K562 (cell line): ENCODE measurements at regions not wholly inside any gene's neighbourhood (a gene's known extent, or its start where the extent isn't known, plus 50 kb on each side); places are given as distances from the start of the nearest gene placed in this dataset.

Source experiments
- ATF7 ChIP-seq: fragments of 450-650 bp; IDR thresholded peaks from 2 replicates; pipeline ENCODE4 v1.7.1; 2014; ENCODE audit warnings: mild to moderate bottlenecking, moderate library complexity
- BRF2 ChIP-seq: IDR thresholded peaks from 3 replicates; pipeline ENCODE4 v1.6.1; 2011; ENCODE audit warnings: borderline replicate concordance, mild to moderate bottlenecking; ENCODE audit not compliant: insufficient read length, insufficient read depth
- CAMTA2 ChIP-seq: fragments of 250-450 bp; sonication (Bioruptor Pico); conservative IDR thresholded peaks from 2 replicates; pipeline ENCODE4 v1.5.1; 2022
- CEBPG ChIP-seq, 3 experiments: fragments of 200-800 bp in 1 of 3; sonication (Bioruptor generic) in 1 of 3; sonication (generic) in 1 of 3; formaldehyde crosslinking in 1 of 3; IDR thresholded peaks in 2 of 3; conservative IDR thresholded peaks in 1 of 3; 2 replicates each; pipeline versions ENCODE4 v1.6.1 to v1.8.0; 2016 to 2022; ENCODE audit warnings: missing compliant biosample characterization in 2 of 3, missing genetic modification characterization in 2 of 3, mild to moderate bottlenecking in 1 of 3, missing genetic modification reagents in 1 of 3
- CREBBP ChIP-seq: IDR thresholded peaks from one replicate; pipeline ENCODE4 v1.6.1; 2012; ENCODE audit warnings: low read depth, mild to moderate bottlenecking, control low read depth, inconsistent platforms, low read length
- JUND ChIP-seq, 2 experiments: IDR thresholded peaks; 2 replicates in 1 of 2; 3 replicates in 1 of 2; pipeline ENCODE4 v1.6.1; 2011; ENCODE audit warnings: borderline replicate concordance in 2 of 2, low read depth in 2 of 2, low read length in 2 of 2, improper control_type of control experiment in 1 of 2, missing biosample characterization in 1 of 2, missing genetic modification characterization in 1 of 2, missing genetic modification reagents in 1 of 2
- MAFK ChIP-seq: IDR thresholded peaks from 2 replicates; pipeline ENCODE4 v1.6.1; 2011; ENCODE audit warnings: low read length, improper control_type of control experiment
- MYNN ChIP-seq, 2 experiments: sonication (generic); formaldehyde crosslinking in 1 of 2; IDR thresholded peaks; 2 replicates each; pipeline versions ENCODE4 v1.5.0 to v1.6.1; 2016 to 2020; ENCODE audit warnings: antibody characterized with exemption in 1 of 2, missing genetic modification reagents in 1 of 2
- NR0B1 ChIP-seq: fragments of 450-650 bp; IDR thresholded peaks from one replicate; pipeline ENCODE4 v1.6.1; 2018; ENCODE audit warnings: mild to moderate bottlenecking, moderate library complexity; ENCODE audit not compliant: partially characterized antibody
- TAF7 ChIP-seq: fragments of 450-650 bp; IDR thresholded peaks from 2 replicates; pipeline ENCODE4 v1.6.1; 2016; ENCODE audit warnings: missing genetic modification characterization, missing compliant biosample characterization
- TCF7L2 ChIP-seq: fragments of 150-350 bp; IDR thresholded peaks from 2 replicates; pipeline ENCODE4 v1.6.1; 2016; ENCODE audit warnings: low read depth, mild to moderate bottlenecking, low read length, moderate library complexity
- TRIM24 ChIP-seq, 2 experiments: fragments of 450-650 bp; IDR thresholded peaks; 2 replicates each; pipeline ENCODE4 v1.6.1; 2016
- ZNF175 ChIP-seq: fragments of 200-800 bp; sonication (Bioruptor generic); IDR thresholded peaks from 2 replicates; pipeline ENCODE4 v1.6.1; 2016; ENCODE audit warnings: low read depth, mild to moderate bottlenecking, missing genetic modification characterization, missing compliant biosample characterization
- ZNF280B ChIP-seq: fragments of 250-450 bp; sonication (Bioruptor Pico); IDR thresholded peaks from 2 replicates; pipeline ENCODE4 v1.5.1; 2021; ENCODE audit warnings: mild to moderate bottlenecking
- TF ChIP-seq, protein P1 (sequence below): IDR thresholded peaks from 2 replicates; pipeline ENCODE4 v1.6.1; 2012; ENCODE audit warnings: low read depth, low read length, improper control_type of control experiment, borderline replicate concordance
- TF ChIP-seq, protein P2 (sequence below): sonication (generic); formaldehyde crosslinking; IDR thresholded peaks from 2 replicates; pipeline ENCODE4 v1.8.1; 2023; ENCODE audit warnings: mild to moderate bottlenecking, missing genetic modification reagents, moderate library complexity

DNA sequence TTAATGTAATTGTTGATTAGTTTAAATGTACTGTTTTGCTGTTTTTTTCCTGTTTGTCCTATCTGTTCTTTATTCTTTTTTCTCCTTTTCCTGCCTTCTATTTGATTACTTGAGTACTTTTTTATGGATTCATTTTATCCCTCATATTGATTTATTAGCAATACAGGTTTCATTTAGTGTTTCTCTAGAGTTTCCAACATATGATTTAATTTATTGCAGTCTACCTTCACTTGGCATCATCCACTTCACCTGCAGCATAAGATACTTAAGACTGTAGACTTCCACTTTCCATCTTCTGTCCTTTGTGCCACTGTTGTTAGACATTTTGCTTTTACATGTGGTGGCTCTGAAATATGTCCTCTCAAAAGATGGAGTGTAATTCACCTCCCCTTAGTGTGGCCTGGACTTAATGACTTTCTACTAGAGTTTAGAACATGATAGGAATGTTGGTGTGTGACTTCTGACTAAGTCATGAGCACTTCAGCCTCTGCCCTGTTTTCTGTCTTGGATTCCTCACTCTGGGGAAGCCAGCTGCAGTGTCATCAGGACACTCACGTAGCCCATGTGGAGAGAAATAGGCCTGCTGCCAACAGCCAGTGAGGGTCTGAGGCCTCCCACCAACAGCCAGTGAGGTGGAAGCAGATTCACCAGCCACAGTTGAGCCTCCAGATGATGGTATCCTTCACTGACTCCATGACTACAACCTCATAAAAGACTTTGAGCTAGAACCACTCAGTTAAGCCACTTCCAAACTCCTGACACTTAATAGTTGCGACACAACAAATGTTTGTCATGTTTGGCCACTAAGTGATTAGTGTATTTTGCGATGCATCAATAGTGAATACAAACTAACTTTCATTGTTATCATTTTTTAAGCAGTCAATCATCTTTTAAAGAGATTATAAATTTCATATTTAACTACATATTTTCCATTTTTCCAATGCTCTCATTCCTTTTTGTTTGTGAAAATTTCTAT is 643.5 kb upstream of the DPP6 start (continued):
- TF ChIP-seq ZNF280B (CRISPR knock-in tag) (no peak), JUND (IDR thresholded peaks at IDR 0.05; ENCODE audit: borderline replicate concordance, low read depth, low read length) (peak; percentile 8; the same call in 1 of the 2 replicates), JUND (tag; IDR thresholded peaks at IDR 0.05; ENCODE audit: borderline replicate concordance, low read depth, low read length) (no peak), CAMTA2 (CRISPR knock-in tag) (peak; percentile 56; the same call in 1 of the 2 replicates), TRIM24 (IDR thresholded peaks at IDR 0.05) (no peak), ZNF175 (no peak), TAF7 (tag) (no peak), MAFK (peak; percentile 17; the same call in 1 of the 2 replicates), CEBPG (CRISPR knock-in tag; IDR thresholded peaks at IDR 0.05) (peak; percentile 29; the same call in 1 of the 2 replicates), CEBPG (tag; conservative IDR thresholded peaks at IDR 0.05 in 1 of 2, IDR thresholded peaks at IDR 0.05 in 1 of 2) (peak; percentile 53 to 68; a peak in 3 of 4 replicates), BRF2 (no peak), TCF7L2 (no peak), NR0B1 (no peak), CREBBP (no peak), ATF7 (no peak), MYNN (IDR thresholded peaks at IDR 0.05) (peak; percentile 94), MYNN (CRISPR knock-in tag; IDR thresholded peaks at IDR 0.05) (no peak)
- TF ChIP-seq, protein P1, sequence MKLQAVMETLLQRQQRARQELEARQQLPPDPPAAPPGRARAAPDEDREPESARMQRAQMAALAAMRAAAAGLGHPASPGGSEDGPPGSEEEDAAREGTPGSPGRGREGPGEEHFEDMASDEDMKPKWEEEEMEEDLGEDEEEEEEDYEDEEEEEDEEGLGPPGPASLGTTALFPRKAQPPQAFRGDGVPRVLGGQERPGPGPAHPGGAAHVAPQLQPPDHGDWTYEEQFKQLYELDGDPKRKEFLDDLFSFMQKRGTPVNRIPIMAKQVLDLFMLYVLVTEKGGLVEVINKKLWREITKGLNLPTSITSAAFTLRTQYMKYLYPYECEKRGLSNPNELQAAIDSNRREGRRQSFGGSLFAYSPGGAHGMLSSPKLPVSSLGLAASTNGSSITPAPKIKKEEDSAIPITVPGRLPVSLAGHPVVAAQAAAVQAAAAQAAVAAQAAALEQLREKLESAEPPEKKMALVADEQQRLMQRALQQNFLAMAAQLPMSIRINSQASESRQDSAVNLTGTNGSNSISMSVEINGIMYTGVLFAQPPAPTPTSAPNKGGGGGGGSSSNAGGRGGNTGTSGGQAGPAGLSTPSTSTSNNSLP: 0 out of 2 replicates have a peak, but pooled peaks have one; percentile 38
- TF ChIP-seq, protein P2, sequence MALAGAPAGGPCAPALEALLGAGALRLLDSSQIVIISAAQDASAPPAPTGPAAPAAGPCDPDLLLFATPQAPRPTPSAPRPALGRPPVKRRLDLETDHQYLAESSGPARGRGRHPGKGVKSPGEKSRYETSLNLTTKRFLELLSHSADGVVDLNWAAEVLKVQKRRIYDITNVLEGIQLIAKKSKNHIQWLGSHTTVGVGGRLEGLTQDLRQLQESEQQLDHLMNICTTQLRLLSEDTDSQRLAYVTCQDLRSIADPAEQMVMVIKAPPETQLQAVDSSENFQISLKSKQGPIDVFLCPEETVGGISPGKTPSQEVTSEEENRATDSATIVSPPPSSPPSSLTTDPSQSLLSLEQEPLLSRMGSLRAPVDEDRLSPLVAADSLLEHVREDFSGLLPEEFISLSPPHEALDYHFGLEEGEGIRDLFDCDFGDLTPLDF (CRISPR knock-in tag): peak; percentile 67; the same call in 1 of the 2 replicates
